Epithelial cell of proximal tubule (primary cell): ENCODE measurements at regions not wholly inside any gene's neighbourhood (a gene's known extent, or its start where the extent isn't known, plus 50 kb on each side); places are given as distances from the start of the nearest gene placed in this dataset.

ENCODE experiments used
- DNase-seq: peaks from one replicate; pipeline ENCODE4 v3.0.0-alpha.2; 2011; ENCODE audit warnings: low read depth
- H3K4me3 ChIP-seq: 2 replicates; pipeline ENCODE4 v1.5.1; 2011; ENCODE audit warnings: low read depth, mild to moderate bottlenecking, low read length
- CTCF ChIP-seq: conservative IDR thresholded peaks from 2 replicates; pipeline ENCODE4 v1.5.1; 2012; ENCODE audit warnings: low read depth, mild to moderate bottlenecking, low read length

GRCh38 chr2:225184948-225185347, 142.7 kb upstream of the DOCK10 start:
- H3K4me3 ChIP-seq = no peak overlapping the region
- DNase-seq = no peak
- no peak for TF ChIP-seq CTCF

- H3K4me3 ChIP-seq = no peak overlapping the region
Observed at GRCh38 chr2:225182126-225182525, 139.9 kb upstream of the DOCK10 start.

GRCh38 chr2:225177098-225177497, 134.8 kb upstream of the DOCK10 start:
- H3K4me3 ChIP-seq = no peak overlapping the region
- TF ChIP-seq CTCF = peak; percentile 37
- peak; percentile 52 for DNase-seq

More at GRCh38 chr2:225182126-225182525, 139.9 kb upstream of the DOCK10 start:
- no peak for TF ChIP-seq CTCF
- DNase-seq = no peak

GRCh38 chr2:225173909-225174308, 131.6 kb upstream of the DOCK10 start:
- no peak for TF ChIP-seq CTCF
- DNase-seq = no peak
- H3K4me3 ChIP-seq = no peak overlapping the region

- no peak overlapping the region for H3K4me3 ChIP-seq
- no peak for TF ChIP-seq CTCF
- DNase-seq = no peak
Observed at GRCh38 chr2:225171350-225171749, 129.1 kb upstream of the DOCK10 start.

GRCh38 chr2:225170162-225170561, 127.9 kb upstream of the DOCK10 start:
- no peak for TF ChIP-seq CTCF
- no peak for DNase-seq
- no peak overlapping the region for H3K4me3 ChIP-seq

GRCh38 chr2:225169396-225169795, 127.1 kb upstream of the DOCK10 start:
- TF ChIP-seq CTCF = no peak
- no peak for DNase-seq
- H3K4me3 ChIP-seq = no peak overlapping the region
